ENCODE measurements at regions not wholly inside any gene's neighbourhood (a gene's known extent, or its start where the extent isn't known, plus 50 kb on each side); places are given as distances from the start of the nearest gene placed in this dataset.

GRCh38 chr10:23870651-23871610 lies 338.0 kb upstream of the KIAA1217 start:
- intact Hi-C loops (cut with micrococcal nuclease): no loop called here
- Histone ChIP-seq H4K20me1 (ENCODE audit: low read length) (no peaks in the 10 kb centered on the region), H3K27ac (ENCODE audit: low read length) (no peak overlapping the region), H3K36me3 (ENCODE audit: low read depth, low read length) (no peaks in the 10 kb centered on the region), H2AFZ (ENCODE audit: low read length) (no peak overlapping the region), H3K4me1 (ENCODE audit: insufficient read depth, low read length) (no peaks in the 10 kb centered on the region), H3F3A (ENCODE audit: low read length, unreplicated experiment) (no peaks in the 10 kb centered on the region), H3K9me3 (ENCODE audit: low read length) (no peaks in the 10 kb centered on the region), H3K4me2 (ENCODE audit: low read length) (no peak overlapping the region), H3K4me3 (ENCODE audit: low read length) (no peak overlapping the region), H3K79me2 (ENCODE audit: low read length) (no peaks in the 10 kb centered on the region), H3K27me3 (ENCODE audit: low read length) (no peaks in the 10 kb centered on the region), H3K9me2 (replicated peaks; ENCODE audit: low read length) (no peaks in the 10 kb centered on the region), H3K9ac (ENCODE audit: low read length) (no peak overlapping the region)
- no peak for TF ChIP-seq EZH2phosphoT487 (IDR thresholded peaks at IDR 0.05; ENCODE audit: borderline replicate concordance, low read length)
- TF ChIP-seq CTCF (conservative IDR thresholded peaks at IDR 0.05; ENCODE audit: low read depth, low read length): no peak
- TF ChIP-seq EZH2 (IDR thresholded peaks at IDR 0.05; ENCODE audit: low read length, unreplicated experiment): no peak
- ATAC-seq (no peak), DNase-seq (no peak)
- no TSS peak for BruUV-seq (replicated peaks)
- POLR2A ChIA-PET (ENCODE audit: unreplicated experiment): no interaction called here
- CTCF ChIA-PET: no interaction called here

- Histone ChIP-seq H2AFZ (ENCODE audit: low read length) (no peak overlapping the region), H3K4me1 (ENCODE audit: insufficient read depth, low read length) (no peaks in the 10 kb centered on the region), H3F3A (ENCODE audit: low read length, unreplicated experiment) (no peaks in the 10 kb centered on the region), H3K27me3 (ENCODE audit: low read length) (no peaks in the 10 kb centered on the region), H4K20me1 (ENCODE audit: low read length) (no peaks in the 10 kb centered on the region), H3K27ac (ENCODE audit: low read length) (no peak overlapping the region), H3K79me2 (ENCODE audit: low read length) (no peaks in the 10 kb centered on the region), H3K9me3 (ENCODE audit: low read length) (no peaks in the 10 kb centered on the region), H3K36me3 (ENCODE audit: low read depth, low read length) (no peaks in the 10 kb centered on the region), H3K4me2 (ENCODE audit: low read length) (no peak overlapping the region), H3K9ac (ENCODE audit: low read length) (no peak overlapping the region), H3K9me2 (replicated peaks; ENCODE audit: low read length) (no peaks in the 10 kb centered on the region), H3K4me3 (ENCODE audit: low read length) (no peak overlapping the region)
- intact Hi-C loops (cut with micrococcal nuclease): no loop called here
- TF ChIP-seq CTCF (conservative IDR thresholded peaks at IDR 0.05; ENCODE audit: low read depth, low read length): no peak
- TF ChIP-seq EZH2phosphoT487 (IDR thresholded peaks at IDR 0.05; ENCODE audit: borderline replicate concordance, low read length): no peak
- TF ChIP-seq EZH2 (IDR thresholded peaks at IDR 0.05; ENCODE audit: low read length, unreplicated experiment): no peak
- ChIA-PET CTCF (no interaction called here), POLR2A (ENCODE audit: unreplicated experiment) (no interaction called here)
- ATAC-seq (no peak), DNase-seq (no peak)
- BruUV-seq (replicated peaks): no TSS peak
Measured at GRCh38 chr10:23872290-23872689, 336.6 kb upstream of the KIAA1217 start.

GRCh38 chr10:23877791-23878320 lies 331.1 kb upstream of the KIAA1217 start:
- BruUV-seq (replicated peaks): no TSS peak
- ATAC-seq: no peak
- CTCF ChIA-PET: no interaction called here
- no peaks in the 10 kb centered on the region for H3F3A ChIP-seq (ENCODE audit: low read length, unreplicated experiment)
- H3K36me3 ChIP-seq (ENCODE audit: low read depth, low read length): no peaks in the 10 kb centered on the region
- H3K9ac ChIP-seq (ENCODE audit: low read length): no peak overlapping the region
- intact Hi-C loops (cut with micrococcal nuclease): no loop called here
- peaks cover 11% of the 10 kb centered on the region; the same call in 1 of the 2 replicates for H3K27me3 ChIP-seq (ENCODE audit: low read length)
- no peaks in the 10 kb centered on the region for H3K79me2 ChIP-seq (ENCODE audit: low read length)
- H4K20me1 ChIP-seq (ENCODE audit: low read length): no peaks in the 10 kb centered on the region
- H2AFZ ChIP-seq (ENCODE audit: low read length): no peak overlapping the region
- H3K9me2 ChIP-seq (replicated peaks; ENCODE audit: low read length): no peaks in the 10 kb centered on the region
- no peak for DNase-seq
- H3K4me3 ChIP-seq (ENCODE audit: low read length): no peak overlapping the region
- H3K9me3 ChIP-seq (ENCODE audit: low read length): no peaks in the 10 kb centered on the region
- TF ChIP-seq EZH2phosphoT487 (IDR thresholded peaks at IDR 0.05; ENCODE audit: borderline replicate concordance, low read length): no peak
- no peak for TF ChIP-seq EZH2 (IDR thresholded peaks at IDR 0.05; ENCODE audit: low read length, unreplicated experiment)
- no peak for TF ChIP-seq CTCF (conservative IDR thresholded peaks at IDR 0.05; ENCODE audit: low read depth, low read length)
- H3K27ac ChIP-seq (ENCODE audit: low read length): no peak overlapping the region
- POLR2A ChIA-PET (ENCODE audit: unreplicated experiment): no interaction called here
- no peaks in the 10 kb centered on the region for H3K4me1 ChIP-seq (ENCODE audit: insufficient read depth, low read length)
- H3K4me2 ChIP-seq (ENCODE audit: low read length): no peak overlapping the region
